ENCODE measurements at regions not wholly inside any gene's neighbourhood (a gene's known extent, or its start where the extent isn't known, plus 50 kb on each side); places are given as distances from the start of the nearest gene placed in this dataset.

- TF ChIP-seq EP300 (IDR thresholded peaks at IDR 0.05): no peak
- no peak for TF ChIP-seq POLR2A (IDR thresholded peaks at IDR 0.05)
- no peak for TF ChIP-seq POLR2AphosphoS5 (IDR thresholded peaks at IDR 0.05)
- no peak for TF ChIP-seq CTCF (IDR thresholded peaks at IDR 0.05)
- DNase-seq: no peak
- Histone ChIP-seq H3K27ac (no peak overlapping the region), H3K4me1 (peaks cover 0 to 11% (median 0%) of the 10 kb centered on the region in 4 donors), H3K27me3 (peaks cover 2 to 81% (median 13%) of the 10 kb centered on the region in 3 donors), H3K4me3 (no peak overlapping the region), H3K9me3 (no peaks in the 10 kb centered on the region), H3K36me3 (no peaks in the 10 kb centered on the region)
- WGBS, 5 donors: 89 to 94% (median 90%) methylated on average over 36 to 42 of the region's 42 CpGs
- intact Hi-C loops (cut with DNase I; ENCODE audit: low total_unique reads): no loop called here
These were observed 130.6 kb upstream of the NKX1-1 start for GRCh38 chr4:1536579-1537409.

- H3K27me3 ChIP-seq: peaks cover 7 to 81% (median 17%) of the 10 kb centered on the region in 3 donors
- no peaks in the 10 kb centered on the region for H3K36me3 ChIP-seq
- intact Hi-C loops (cut with DNase I; ENCODE audit: low total_unique reads): no loop called here
- TF ChIP-seq CTCF (IDR thresholded peaks at IDR 0.05): no peak
- TF ChIP-seq POLR2AphosphoS5 (IDR thresholded peaks at IDR 0.05): no peak
- TF ChIP-seq POLR2A (IDR thresholded peaks at IDR 0.05): no peak
- TF ChIP-seq EP300 (IDR thresholded peaks at IDR 0.05): no peak
- no peaks in the 10 kb centered on the region for H3K9me3 ChIP-seq
- H3K4me1 ChIP-seq: peaks cover 0 to 11% (median 0%) of the 10 kb centered on the region in 4 donors
- 88 to 91% (median 89%) methylated on average over 24 to 31 of the region's 31 CpGs for WGBS, 5 donors
- no peak overlapping the region for H3K27ac ChIP-seq
- no peak overlapping the region for H3K4me3 ChIP-seq
- DNase-seq: no peak
These were observed 129.8 kb upstream of the NKX1-1 start for GRCh38 chr4:1535926-1536578.

- peaks cover 0 to 11% (median 0%) of the 10 kb centered on the region in 4 donors for H3K4me1 ChIP-seq
- no peak for TF ChIP-seq CTCF (IDR thresholded peaks at IDR 0.05)
- no peaks in the 10 kb centered on the region for H3K36me3 ChIP-seq
- H3K27ac ChIP-seq: no peak overlapping the region
- DNase-seq: no peak
- intact Hi-C loops (cut with DNase I; ENCODE audit: low total_unique reads): no loop called here
- WGBS, 5 donors: 92 to 95% (median 94%) methylated on average over 21 to 30 of the region's 30 CpGs
- peaks cover 7 to 84% (median 22%) of the 10 kb centered on the region in 3 donors for H3K27me3 ChIP-seq
- H3K4me3 ChIP-seq: no peak overlapping the region
- H3K9me3 ChIP-seq: no peaks in the 10 kb centered on the region
These were observed 128.8 kb upstream of the NKX1-1 start for GRCh38 chr4:1534876-1535526.

- peaks cover 7 to 91% (median 26%) of the 10 kb centered on the region in 3 donors for H3K27me3 ChIP-seq
- 60 to 68% (median 64%) methylated on average over 18 of the region's 18 CpGs for WGBS, 5 donors
- H3K4me1 ChIP-seq: peaks cover 0 to 11% (median 0%) of the 10 kb centered on the region in 4 donors
- no peak overlapping the region for H3K4me3 ChIP-seq
- intact Hi-C loops (cut with DNase I; ENCODE audit: low total_unique reads): no loop called here
- no peaks in the 10 kb centered on the region for H3K9me3 ChIP-seq
- no peaks in the 10 kb centered on the region for H3K36me3 ChIP-seq
- no peak for TF ChIP-seq EP300 (IDR thresholded peaks at IDR 0.05)
- TF ChIP-seq POLR2A (IDR thresholded peaks at IDR 0.05): no peak
- no peak for TF ChIP-seq POLR2AphosphoS5 (IDR thresholded peaks at IDR 0.05)
- no peak for TF ChIP-seq CTCF (IDR thresholded peaks at IDR 0.05)
- H3K27ac ChIP-seq: no peak overlapping the region
- DNase-seq: no peak
These were observed 128.0 kb upstream of the NKX1-1 start for GRCh38 chr4:1534095-1534872.

Measured in stomach (tissue), 8 donors.